ENCODE measurements at regions not wholly inside any gene's neighbourhood (a gene's known extent, or its start where the extent isn't known, plus 50 kb on each side); places are given as distances from the start of the nearest gene placed in this dataset.

DNA sequence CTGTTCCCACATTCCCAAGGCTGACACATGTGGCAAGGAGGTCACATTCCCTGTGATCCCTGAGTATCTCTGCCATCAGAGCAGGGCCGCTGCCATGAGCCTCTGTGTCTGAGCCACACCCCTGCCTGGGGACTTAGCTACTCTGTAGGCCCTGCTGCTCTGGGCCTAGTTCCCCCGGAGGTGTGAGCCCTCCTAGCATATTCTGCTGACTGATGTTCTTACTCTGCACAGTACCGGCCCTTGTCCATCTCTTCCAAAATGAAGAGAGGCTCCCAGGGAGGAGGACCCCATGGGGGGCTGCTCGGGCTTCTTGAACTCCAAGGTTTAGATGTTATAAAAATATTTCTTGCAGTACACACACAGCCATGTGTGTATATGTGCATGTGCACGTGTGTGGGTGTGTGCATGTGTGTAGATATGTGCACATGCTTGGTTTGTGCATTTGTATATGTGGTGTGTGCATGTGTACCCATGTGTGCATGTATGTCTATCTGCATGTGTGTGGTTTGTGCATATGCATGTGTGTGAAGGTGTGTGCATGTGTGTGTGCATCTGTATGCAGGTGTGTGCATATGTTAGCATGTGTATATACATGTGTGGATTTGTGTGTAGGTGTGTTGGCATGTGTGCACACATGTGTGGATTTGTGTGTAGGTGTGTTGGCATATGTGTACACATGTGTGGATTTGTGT, 101.2 kb downstream of the ERMARD start:
- no peak for DNase-seq (ENCODE audit: low spot score)
- peak overlapping the region; percentile 61 for H3K27ac ChIP-seq
- POLR2A ChIA-PET (ENCODE audit: low non-redundant PET): no interaction called here
- CTCF ChIA-PET: interaction anchor here (0.6 kb wide), 1 partner anchor 231 kb away, joined by 4 read pairs; no protein-coding TSS in a partner anchor
- TF ChIP-seq, protein P1, sequence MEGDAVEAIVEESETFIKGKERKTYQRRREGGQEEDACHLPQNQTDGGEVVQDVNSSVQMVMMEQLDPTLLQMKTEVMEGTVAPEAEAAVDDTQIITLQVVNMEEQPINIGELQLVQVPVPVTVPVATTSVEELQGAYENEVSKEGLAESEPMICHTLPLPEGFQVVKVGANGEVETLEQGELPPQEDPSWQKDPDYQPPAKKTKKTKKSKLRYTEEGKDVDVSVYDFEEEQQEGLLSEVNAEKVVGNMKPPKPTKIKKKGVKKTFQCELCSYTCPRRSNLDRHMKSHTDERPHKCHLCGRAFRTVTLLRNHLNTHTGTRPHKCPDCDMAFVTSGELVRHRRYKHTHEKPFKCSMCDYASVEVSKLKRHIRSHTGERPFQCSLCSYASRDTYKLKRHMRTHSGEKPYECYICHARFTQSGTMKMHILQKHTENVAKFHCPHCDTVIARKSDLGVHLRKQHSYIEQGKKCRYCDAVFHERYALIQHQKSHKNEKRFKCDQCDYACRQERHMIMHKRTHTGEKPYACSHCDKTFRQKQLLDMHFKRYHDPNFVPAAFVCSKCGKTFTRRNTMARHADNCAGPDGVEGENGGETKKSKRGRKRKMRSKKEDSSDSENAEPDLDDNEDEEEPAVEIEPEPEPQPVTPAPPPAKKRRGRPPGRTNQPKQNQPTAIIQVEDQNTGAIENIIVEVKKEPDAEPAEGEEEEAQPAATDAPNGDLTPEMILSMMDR (conservative IDR thresholded peaks at IDR 0.05; ENCODE audit: low read depth): no peak

DNA sequence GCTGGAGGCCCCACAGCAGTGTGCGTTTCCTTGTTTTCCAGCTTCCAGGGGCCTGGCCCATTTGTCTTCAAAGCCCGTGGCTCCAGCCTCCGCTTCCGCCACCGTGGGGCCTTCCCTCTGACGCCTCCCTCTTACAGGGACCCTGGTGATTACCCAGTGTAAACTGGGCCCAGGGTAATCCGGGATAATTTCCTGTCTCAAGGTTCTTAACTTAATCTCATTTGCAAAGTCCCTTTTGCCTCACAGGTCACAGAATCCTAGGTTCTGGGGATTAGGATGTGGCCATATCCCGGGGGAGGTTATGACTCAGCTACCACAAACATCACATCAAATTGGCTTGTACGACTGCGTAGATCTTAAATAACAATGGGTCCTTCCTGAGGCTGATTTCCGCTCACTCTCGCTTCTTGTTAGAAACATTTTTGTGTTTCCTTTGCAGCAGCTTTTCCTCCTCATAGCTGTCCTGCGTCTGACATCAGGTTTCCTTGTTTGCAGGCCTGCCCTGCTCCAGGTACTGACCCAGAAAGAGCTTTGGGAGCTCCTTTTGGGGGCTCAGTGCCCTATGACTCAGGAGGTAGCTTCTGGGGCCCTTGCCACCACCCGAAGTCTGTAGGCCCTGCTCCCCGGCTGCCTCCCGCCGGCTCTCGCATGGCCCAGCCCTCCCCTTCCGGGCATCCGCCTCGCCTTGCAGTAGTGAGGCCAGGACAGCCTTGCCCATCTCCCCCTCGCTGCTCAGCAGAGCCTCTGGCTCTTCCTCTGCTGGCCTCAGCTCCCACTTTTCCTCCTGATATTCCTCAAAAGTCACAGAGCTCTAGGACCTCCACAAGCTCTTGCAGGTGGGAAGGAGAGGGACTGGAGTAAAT, 100.5 kb downstream of the ERMARD start:
- DNase-seq (ENCODE audit: low spot score): peak; percentile 62
- TF ChIP-seq, protein P1 (conservative IDR thresholded peaks at IDR 0.05; ENCODE audit: low read depth): no peak
- ChIA-PET POLR2A (ENCODE audit: low non-redundant PET) (no interaction called here), CTCF (interaction anchor here (0.6 to 0.7 kb wide), 2 partner anchors 232 to 440 kb away, joined by 3 to 4 read pairs; no protein-coding TSS in a partner anchor)
- peak overlapping the region; percentile 61 for H3K27ac ChIP-seq

DNA sequence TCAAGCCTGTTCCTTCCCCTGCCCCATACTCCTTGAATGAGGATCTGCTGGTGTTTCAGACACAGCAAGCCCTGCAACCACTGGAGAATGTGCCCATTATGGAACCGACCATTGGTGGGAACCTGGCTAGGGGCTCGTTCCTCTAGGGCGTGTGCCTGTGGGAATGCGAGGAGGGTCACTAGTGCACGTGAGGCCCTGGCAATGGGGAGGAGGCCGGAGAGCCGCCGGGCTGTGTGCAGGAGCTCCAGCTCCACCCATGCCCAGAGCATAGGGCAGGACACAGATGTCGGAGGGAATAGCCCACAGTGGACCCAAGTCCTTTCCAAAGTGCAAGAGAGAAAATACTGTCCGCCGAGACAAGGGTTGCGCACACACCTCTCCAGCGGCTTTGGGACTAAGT, 99.3 kb downstream of the ERMARD start:
- TF ChIP-seq, protein P1 (conservative IDR thresholded peaks at IDR 0.05; ENCODE audit: low read depth): no peak
- POLR2A ChIA-PET (ENCODE audit: low non-redundant PET): no interaction called here
- CTCF ChIA-PET: interaction anchor here (0.5 kb wide), 2 partner anchors 10 to 458 kb away, joined by 3 to 4 read pairs; no protein-coding TSS in a partner anchor
- no peak for DNase-seq (ENCODE audit: low spot score)
- H3K27ac ChIP-seq: no peak overlapping the region

DNA sequence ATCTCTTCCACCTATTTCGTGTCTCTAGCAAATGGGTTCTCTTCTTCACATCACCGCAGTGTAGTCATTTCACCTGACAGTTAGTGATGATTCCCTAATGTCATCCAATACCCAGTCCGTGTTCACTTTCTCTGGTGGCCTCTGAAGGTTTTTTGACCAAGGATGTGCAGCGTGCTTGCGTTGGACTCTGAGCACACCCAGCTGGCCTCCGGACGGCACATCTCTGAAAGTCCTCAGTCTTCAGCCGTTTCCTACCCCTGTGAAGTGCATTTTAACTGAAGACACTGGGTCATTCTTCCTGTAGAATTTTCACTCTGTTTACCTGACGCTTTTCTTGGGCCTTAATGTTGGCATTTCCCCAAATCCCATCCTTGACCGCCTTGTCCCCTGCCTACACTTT, 98.7 kb downstream of the ERMARD start:
- TF ChIP-seq, protein P1 (conservative IDR thresholded peaks at IDR 0.05; ENCODE audit: low read depth): no peak
- H3K27ac ChIP-seq: no peak overlapping the region
- CTCF ChIA-PET: interaction anchor here (0.5 kb wide), 2 partner anchors 10 to 458 kb away, joined by 3 to 4 read pairs; no protein-coding TSS in a partner anchor
- no peak for DNase-seq (ENCODE audit: low spot score)
- POLR2A ChIA-PET (ENCODE audit: low non-redundant PET): no interaction called here

DNA sequence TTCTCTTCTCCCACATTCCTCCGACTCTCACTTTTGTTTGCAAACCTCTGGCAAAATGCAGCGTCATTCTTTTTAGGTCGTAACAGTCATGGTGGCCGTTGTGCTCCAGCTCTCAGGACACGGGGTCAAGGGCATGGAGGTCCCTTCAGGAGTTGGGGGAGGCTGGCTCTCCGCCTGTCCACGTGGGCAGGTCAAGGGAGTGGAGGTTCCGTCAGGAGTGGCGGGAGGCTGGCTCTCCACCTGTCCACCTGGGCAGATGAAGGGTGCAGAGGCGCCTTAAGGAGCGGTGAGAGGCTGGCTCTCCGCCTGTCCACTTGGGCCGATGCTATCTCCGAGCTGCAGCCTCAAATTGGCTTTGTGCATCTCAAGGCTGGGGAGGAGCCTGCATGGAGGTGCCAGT, 98.0 kb downstream of the ERMARD start:
- ChIA-PET POLR2A (ENCODE audit: low non-redundant PET) (no interaction called here), CTCF (interaction anchor here (1.4 kb wide), 1 partner anchor 18 kb away, joined by 4 read pairs; no protein-coding TSS in a partner anchor)
- no peak for DNase-seq (ENCODE audit: low spot score)
- TF ChIP-seq, protein P1 (conservative IDR thresholded peaks at IDR 0.05; ENCODE audit: low read depth): no peak
- H3K27ac ChIP-seq: no peak overlapping the region

DNA sequence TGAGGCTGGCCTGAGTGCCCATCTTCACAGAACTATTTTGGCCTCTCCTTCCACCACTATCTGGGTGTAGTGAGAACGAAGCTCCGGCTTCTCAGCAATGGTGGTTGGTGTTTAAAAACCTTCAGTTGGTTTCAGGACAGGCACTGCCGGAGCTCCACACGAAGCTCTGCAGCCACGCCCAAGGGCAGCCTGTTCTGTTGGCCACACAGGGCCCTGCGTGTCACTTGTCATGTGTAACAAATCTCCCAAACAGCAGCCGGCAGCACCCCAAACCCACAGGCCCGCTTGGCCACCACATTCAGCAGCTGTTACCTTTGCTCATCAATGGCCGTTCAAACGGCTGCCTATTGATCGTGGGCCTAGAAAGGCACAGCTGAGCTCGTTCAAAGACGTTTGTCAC, 97.5 kb downstream of the ERMARD start:
- POLR2A ChIA-PET (ENCODE audit: low non-redundant PET): no interaction called here
- TF ChIP-seq, protein P1 (conservative IDR thresholded peaks at IDR 0.05; ENCODE audit: low read depth): no peak
- no peak for DNase-seq (ENCODE audit: low spot score)

More for the DNA sequence above, 97.5 kb downstream of the ERMARD start:
- H3K27ac ChIP-seq: no peak overlapping the region
- CTCF ChIA-PET: interaction anchor here (0.9 to 1.4 kb wide), 2 partner anchors 17 to 18 kb away, joined by 4 to 5 read pairs; no protein-coding TSS in a partner anchor

Measured in RWPE1 (cell line).